ENCODE measurements at regions not wholly inside any gene's neighbourhood (a gene's known extent, or its start where the extent isn't known, plus 50 kb on each side); places are given as distances from the start of the nearest gene placed in this dataset.

GRCh38 chr2:123073956-123074355 is 951.1 kb upstream of the CNTNAP5 start:
- no peak for TF ChIP-seq JUND (IDR thresholded peaks at IDR 0.05; ENCODE audit: low read depth)
- DNase-seq (ENCODE audit: low read depth in 1 of 2, low spot score in 1 of 2) = no peak

DNA sequence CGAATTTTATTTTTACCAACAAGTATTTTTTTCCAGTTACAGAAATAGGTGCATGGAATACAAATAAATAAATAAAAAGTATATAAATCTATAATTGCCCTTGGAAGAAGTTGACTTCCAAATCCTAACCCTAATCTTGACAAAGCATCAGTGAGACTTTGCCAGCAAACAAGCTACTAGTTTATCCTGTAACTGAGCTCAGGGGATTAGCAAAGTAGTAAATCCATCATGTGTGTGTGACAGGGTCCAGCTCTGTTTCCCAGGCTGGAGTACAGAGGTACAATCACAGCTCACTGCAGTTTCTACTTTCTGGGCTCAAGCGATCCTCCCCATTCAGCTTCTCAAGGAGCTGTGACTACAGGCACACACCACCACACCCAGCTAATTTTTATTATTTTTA is 948.0 kb upstream of the CNTNAP5 start:
- TF ChIP-seq JUND (IDR thresholded peaks at IDR 0.05; ENCODE audit: low read depth) = no peak
- in situ Hi-C loops (cut with HindIII; ENCODE audit: low pct_unique_long_range_greater_than_20kb, low sequenced_read_pairs) = no loop called here
- DNase-seq (ENCODE audit: low read depth in 1 of 2, low spot score in 1 of 2) = peak in 1 of 2 experiments; percentile 71

More at GRCh38 chr2:123073956-123074355, 951.1 kb upstream of the CNTNAP5 start:
- in situ Hi-C loops (cut with HindIII; ENCODE audit: low pct_unique_long_range_greater_than_20kb, low sequenced_read_pairs) = no loop called here

DNA sequence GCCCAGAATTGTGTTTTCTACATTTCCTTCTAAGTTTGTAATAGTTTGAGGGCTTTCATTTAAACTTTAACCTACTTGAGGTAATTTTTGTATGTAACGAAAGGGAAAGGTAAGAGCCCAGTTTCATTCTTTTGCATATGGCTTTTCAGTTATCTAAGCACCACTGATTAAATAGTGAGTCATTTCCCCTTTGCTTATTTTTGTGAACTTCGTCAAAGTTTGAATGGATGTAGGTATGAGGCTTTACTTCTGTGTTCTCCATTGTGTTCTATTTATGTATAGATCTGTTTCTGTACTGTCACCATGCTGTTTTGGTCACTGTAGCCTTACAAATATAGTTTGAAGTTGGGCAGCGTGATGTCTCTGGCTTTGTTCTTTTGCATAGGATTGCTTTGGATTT is 944.8 kb upstream of the CNTNAP5 start:
- DNase-seq (ENCODE audit: low read depth in 1 of 2, low spot score in 1 of 2) = no peak
- no peak for TF ChIP-seq JUND (IDR thresholded peaks at IDR 0.05; ENCODE audit: low read depth)
- in situ Hi-C loops (cut with HindIII; ENCODE audit: low pct_unique_long_range_greater_than_20kb, low sequenced_read_pairs) = no loop called here

DNA sequence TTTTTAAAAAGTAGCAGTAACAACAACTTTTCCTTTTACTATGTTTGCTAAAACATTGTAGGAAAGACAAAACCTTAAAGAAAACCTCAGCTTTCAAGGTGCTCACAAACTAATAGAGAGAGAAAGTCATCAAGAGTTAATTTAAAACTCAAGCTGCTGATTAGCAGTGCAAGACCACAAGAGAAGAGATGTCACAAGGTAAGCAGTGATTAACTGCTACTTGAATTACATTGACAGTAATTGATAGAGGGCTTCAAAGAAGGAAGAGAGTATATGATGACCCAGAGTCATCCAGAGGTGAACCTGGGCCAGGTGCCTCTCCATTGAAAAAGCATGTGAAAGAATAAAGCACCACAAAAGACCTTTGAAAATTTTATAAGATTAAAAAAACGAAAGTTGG is 939.6 kb upstream of the CNTNAP5 start:
- TF ChIP-seq JUND (IDR thresholded peaks at IDR 0.05; ENCODE audit: low read depth) = no peak
- in situ Hi-C loops (cut with HindIII; ENCODE audit: low pct_unique_long_range_greater_than_20kb, low sequenced_read_pairs) = no loop called here

GRCh38 chr2:123086613-123087385 is 938.3 kb upstream of the CNTNAP5 start:
- in situ Hi-C loops (cut with HindIII; ENCODE audit: low pct_unique_long_range_greater_than_20kb, low sequenced_read_pairs) = no loop called here
- TF ChIP-seq JUND (IDR thresholded peaks at IDR 0.05; ENCODE audit: low read depth) = no peak
- no peak for DNase-seq (ENCODE audit: low read depth in 1 of 2, low spot score in 1 of 2)

More for the DNA sequence above, 939.6 kb upstream of the CNTNAP5 start:
- no peak for DNase-seq (ENCODE audit: low read depth in 1 of 2, low spot score in 1 of 2)

DNA sequence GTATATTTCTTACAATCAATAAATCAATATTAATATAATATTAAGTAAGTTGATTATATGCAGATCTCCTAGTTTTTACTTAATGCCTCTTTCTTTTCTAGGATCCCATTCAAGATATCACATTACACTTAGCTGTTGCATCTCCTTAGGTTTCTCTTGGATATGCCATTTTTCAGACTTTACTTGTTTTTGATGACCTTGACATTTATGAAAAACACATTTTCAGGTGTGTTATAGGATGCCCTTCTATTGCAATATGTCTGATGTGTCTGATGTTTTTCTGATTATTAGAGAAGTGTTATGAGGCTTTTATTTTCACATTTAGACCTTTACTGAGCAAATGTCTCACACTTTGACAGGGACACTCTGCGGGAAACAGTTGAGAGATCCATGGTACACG is 933.6 kb upstream of the CNTNAP5 start:
- no peak for TF ChIP-seq JUND (IDR thresholded peaks at IDR 0.05; ENCODE audit: low read depth)

DNA sequence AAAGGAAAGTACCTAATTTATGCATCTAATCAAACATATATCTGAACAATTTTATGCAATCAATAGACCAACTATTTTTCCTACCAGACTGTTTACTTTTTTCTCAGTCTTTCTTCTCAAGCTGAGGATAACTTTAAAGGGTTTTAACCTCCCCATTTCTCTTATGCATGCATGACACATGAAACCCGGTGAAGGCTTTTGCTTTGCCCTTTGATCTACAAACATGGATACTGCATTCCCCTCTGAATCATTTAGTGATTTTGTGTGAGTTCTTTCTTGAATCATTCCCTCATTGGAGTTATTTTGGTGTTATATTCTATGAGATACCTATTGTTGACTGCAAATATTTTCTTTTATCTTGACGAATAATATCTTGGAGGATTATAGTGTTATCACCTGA is 931.9 kb upstream of the CNTNAP5 start:
- TF ChIP-seq JUND (IDR thresholded peaks at IDR 0.05; ENCODE audit: low read depth) = no peak
- DNase-seq (ENCODE audit: low read depth in 1 of 2, low spot score in 1 of 2) = no peak
- in situ Hi-C loops (cut with HindIII; ENCODE audit: low pct_unique_long_range_greater_than_20kb, low sequenced_read_pairs) = no loop called here

More for the DNA sequence above, 933.6 kb upstream of the CNTNAP5 start:
- no peak for DNase-seq (ENCODE audit: low read depth in 1 of 2, low spot score in 1 of 2)
- in situ Hi-C loops (cut with HindIII; ENCODE audit: low pct_unique_long_range_greater_than_20kb, low sequenced_read_pairs) = no loop called here

DNA sequence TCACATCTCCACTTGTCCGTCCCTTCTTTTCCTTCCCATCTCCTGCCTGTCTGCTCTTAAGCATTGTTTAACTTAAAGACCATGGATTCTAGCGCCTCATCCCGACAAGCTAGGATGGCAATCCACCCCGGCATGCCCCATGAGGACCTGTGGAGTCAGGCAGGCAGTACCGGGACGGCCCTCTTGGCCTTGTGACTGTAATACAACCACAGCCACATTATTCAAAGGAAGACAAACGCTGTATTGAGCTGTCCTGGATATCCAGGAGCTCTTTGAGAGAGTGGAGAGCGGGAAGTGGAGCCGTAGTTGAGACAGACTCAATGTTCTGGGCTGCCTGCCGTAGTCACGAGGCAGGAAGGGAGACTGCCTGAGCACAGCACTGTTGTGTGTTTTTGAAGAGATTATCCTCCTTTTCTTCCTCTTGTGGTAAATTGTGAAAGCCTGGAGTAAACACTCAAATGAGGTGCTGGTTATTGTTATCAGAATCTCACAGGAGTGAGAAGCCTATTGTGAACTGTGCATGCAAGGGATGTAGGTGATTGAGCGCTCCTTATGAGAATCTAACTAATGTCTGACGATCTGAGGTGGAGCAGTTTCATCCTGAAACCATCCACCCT is 929.8 kb upstream of the CNTNAP5 start:
- in situ Hi-C loops (cut with HindIII; ENCODE audit: low pct_unique_long_range_greater_than_20kb, low sequenced_read_pairs) = no loop called here
- no peak for DNase-seq (ENCODE audit: low read depth in 1 of 2, low spot score in 1 of 2)
- no peak for TF ChIP-seq JUND (IDR thresholded peaks at IDR 0.05; ENCODE audit: low read depth)

GRCh38 chr2:123098619-123099018 is 926.5 kb upstream of the CNTNAP5 start:
- no peak for DNase-seq (ENCODE audit: low read depth in 1 of 2, low spot score in 1 of 2)
- no peak for TF ChIP-seq JUND (IDR thresholded peaks at IDR 0.05; ENCODE audit: low read depth)
- in situ Hi-C loops (cut with HindIII; ENCODE audit: low pct_unique_long_range_greater_than_20kb, low sequenced_read_pairs) = no loop called here

DNA sequence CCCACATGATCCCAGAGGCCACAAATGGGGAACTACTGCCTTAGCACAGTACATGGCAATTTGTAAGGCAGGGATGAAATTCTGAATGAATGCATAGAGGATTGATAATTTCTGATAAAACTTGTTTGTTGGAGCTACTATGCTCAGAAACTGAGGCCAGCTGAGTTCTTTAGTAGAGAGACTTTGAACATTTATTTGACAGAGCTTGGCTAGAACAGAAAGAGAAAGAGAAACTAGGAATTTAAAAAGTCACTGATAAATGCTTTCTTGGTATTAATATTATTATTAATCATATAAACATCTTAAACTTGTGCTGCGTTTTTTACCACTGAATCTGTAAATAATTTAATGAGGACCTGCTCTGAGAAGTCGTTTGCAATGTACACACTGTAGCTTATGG is 923.7 kb upstream of the CNTNAP5 start:
- no peak for DNase-seq (ENCODE audit: low read depth in 1 of 2, low spot score in 1 of 2)
- no peak for TF ChIP-seq JUND (IDR thresholded peaks at IDR 0.05; ENCODE audit: low read depth)
- in situ Hi-C loops (cut with HindIII; ENCODE audit: low pct_unique_long_range_greater_than_20kb, low sequenced_read_pairs) = no loop called here

- DNase-seq (ENCODE audit: low read depth in 1 of 2, low spot score in 1 of 2) = no peak
- in situ Hi-C loops (cut with HindIII; ENCODE audit: low pct_unique_long_range_greater_than_20kb, low sequenced_read_pairs) = no loop called here
- TF ChIP-seq JUND (IDR thresholded peaks at IDR 0.05; ENCODE audit: low read depth) = no peak
Measured at GRCh38 chr2:123103902-123104301, 921.2 kb upstream of the CNTNAP5 start.

DNA sequence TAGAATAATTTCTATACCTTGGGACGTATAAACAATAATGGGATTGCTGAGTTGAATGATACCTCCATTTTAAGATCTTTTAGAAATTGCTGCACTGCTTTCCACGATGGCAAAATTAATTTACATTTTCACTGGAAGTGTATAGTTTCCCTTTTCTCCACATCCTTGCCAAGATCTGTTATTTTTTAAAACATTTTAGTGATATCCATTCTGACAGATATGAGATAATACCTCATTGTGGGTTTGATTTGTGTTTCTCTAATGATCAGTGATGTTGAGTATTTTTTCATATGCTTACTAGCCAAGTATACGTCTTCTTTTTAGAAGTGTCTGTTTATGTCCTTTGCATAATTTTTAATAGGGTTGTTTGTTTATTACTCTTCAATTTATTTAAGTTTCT is 908.5 kb upstream of the CNTNAP5 start:
- in situ Hi-C loops (cut with HindIII; ENCODE audit: low pct_unique_long_range_greater_than_20kb, low sequenced_read_pairs) = no loop called here
- TF ChIP-seq JUND (IDR thresholded peaks at IDR 0.05; ENCODE audit: low read depth) = no peak

GRCh38 chr2:123127236-123127635 is 897.9 kb upstream of the CNTNAP5 start:
- DNase-seq (ENCODE audit: low read depth in 1 of 2, low spot score in 1 of 2) = no peak
- in situ Hi-C loops (cut with HindIII; ENCODE audit: low pct_unique_long_range_greater_than_20kb, low sequenced_read_pairs) = no loop called here
- no peak for TF ChIP-seq JUND (IDR thresholded peaks at IDR 0.05; ENCODE audit: low read depth)

More for the DNA sequence above, 908.5 kb upstream of the CNTNAP5 start:
- no peak for DNase-seq (ENCODE audit: low read depth in 1 of 2, low spot score in 1 of 2)

All from T47D (cell line).